Pancreas (tissue), 10 donors: ENCODE measurements at regions not wholly inside any gene's neighbourhood (a gene's known extent, or its start where the extent isn't known, plus 50 kb on each side); places are given as distances from the start of the nearest gene placed in this dataset.

ENCODE experiments used
- ATAC-seq, 4 donors: fragments of 200-7000 bp; cut with Tn5 transposase; one replicate each; pipeline versions ENCODE4 v1.8.0 to v1.9.1; 2020; ENCODE audit warnings: mild to moderate bottlenecking in 4 of 4, moderate library complexity in 4 of 4
- DNase-seq, 6 donors: peaks; one replicate each; pipeline ENCODE4 v3.0.0-alpha.2; 2020
- FAIRE-seq: peaks from 2 replicates; lab custom pipeline; 2012; peaks lifted over from hg19 to GRCh38; lab: Jason Lieb, UNC
- H3K27ac ChIP-seq, 4 donors: fragments of 200-600 bp; sonication (generic); 1 replicate in 3 of 4; 2 replicates in 1 of 4; pipeline versions ENCODE4 v1.5.0 to v1.8.0; 2020
- H3K27me3 ChIP-seq, 4 donors: fragments of 200-600 bp; one replicate each; pipeline ENCODE4 v1.8.0; 2021
- H3K36me3 ChIP-seq, 3 donors: fragments of 200-600 bp; sonication (generic) in 1 of 3; one replicate each; pipeline versions ENCODE4 v1.5.0 to v1.8.0; 2020 to 2021
- H3K4me1 ChIP-seq, 3 donors: fragments of 200-600 bp; one replicate each; pipeline ENCODE4 v1.8.0; 2021
- H3K4me3 ChIP-seq, 4 donors: fragments of 200-600 bp; sonication (generic) in 2 of 4; one replicate each; pipeline versions ENCODE4 v1.5.0 to v1.8.0; 2020 to 2021
- H3K9me3 ChIP-seq, 4 donors: fragments of 200-600 bp; one replicate each; pipeline ENCODE4 v1.8.0; 2021
- WGBS, 2 donors: extraction: QIAGEN DNeasy Blood & Tissue Kit; methylation state at CpG; one replicate each; pipeline ENCODE4 v1.1.7; 2013; 5-methylcytosine and 5-hydroxymethylcytosine counted together
- intact Hi-C, 3 donors: fragments of 100-400 bp; cut with DNase I; formaldehyde crosslinking; loops; one replicate each; pipeline versions ENCODE4 v1.11.1 to v1.14.2; 2022
- TF ChIP-seq, protein P1 (sequence below), 4 donors: fragments of 200-600 bp; sonication (generic) in 3 of 4; IDR thresholded peaks; one replicate each; pipeline versions ENCODE4 v1.5.0 to v1.8.0; 2021; ENCODE audit warnings: antibody characterized with exemption in 4 of 4
- donor health status: healthy with polysubstance abuse.
- donor health status: DM: no; HTN: no; CAD: no; lungs with moderate emphysema.
- donor health status: DM: no; HTN: no; CAD: no.
- donor health status: control.
- donor health status: control.
- donor health status: Bipolar disorder and iron deficiency.
- donor health status: DM: yes; HTN: yes; CAD: no.
- donor health status: DM: no; HTN: no; CAD: no.
- donor health status: DM: no; HTN: no; CAD: no.
- donor health status: DM: yes; HTN: yes; CAD: no.

DNA sequence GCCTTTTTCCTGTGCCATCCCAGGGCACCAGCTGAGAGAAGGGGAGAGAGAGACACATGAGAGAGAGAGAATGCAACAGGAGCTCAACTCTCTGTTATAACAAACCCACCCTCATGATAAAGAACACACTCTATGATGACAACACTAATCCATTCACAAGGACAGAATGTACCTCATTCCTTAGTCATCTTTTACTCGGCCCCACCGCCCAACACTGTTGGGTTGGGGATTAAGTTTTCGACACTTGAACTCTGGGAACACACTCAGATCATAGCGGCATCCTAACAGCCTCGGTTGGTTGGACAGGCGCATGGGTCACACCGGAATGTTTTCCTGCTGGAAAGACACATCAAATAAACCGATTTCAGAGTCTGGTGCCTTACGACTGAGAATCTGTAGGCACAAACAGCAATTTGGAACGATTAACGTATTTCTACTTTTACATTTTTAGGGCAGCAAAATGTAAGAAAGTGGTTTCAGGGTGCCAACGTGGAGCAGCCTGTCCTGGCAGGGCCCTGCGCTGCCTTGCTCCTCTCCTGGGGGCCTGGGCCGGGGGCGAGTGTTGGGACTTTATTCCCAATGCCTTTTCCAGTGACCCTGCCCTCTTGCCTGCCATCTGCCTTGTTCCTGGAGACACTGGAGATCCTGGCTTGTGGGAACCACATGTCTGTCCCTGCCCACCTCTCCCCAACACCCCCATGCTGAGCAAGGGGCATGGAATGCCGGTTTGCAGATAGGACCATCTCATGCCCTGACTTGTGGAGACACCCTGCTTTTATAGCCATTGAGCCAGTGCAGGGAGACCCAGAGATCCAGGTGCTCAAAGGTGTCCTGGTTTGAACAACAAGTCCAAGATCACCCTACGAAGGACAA, 287.0 kb downstream of the TCERG1L start:
- H3K36me3 ChIP-seq: no peaks in the 10 kb centered on the region
- no peak overlapping the region for H3K4me3 ChIP-seq
- DNase-seq (peak in 1 of 6 donors; percentile 27), FAIRE-seq (no peak), ATAC-seq (no peak)
- no peaks in the 10 kb centered on the region for H3K27me3 ChIP-seq
- intact Hi-C loops: no loop called here
- H3K27ac ChIP-seq: no peak overlapping the region
- no peaks in the 10 kb centered on the region for H3K9me3 ChIP-seq
- H3K4me1 ChIP-seq: no peaks in the 10 kb centered on the region
- TF ChIP-seq, protein P1, sequence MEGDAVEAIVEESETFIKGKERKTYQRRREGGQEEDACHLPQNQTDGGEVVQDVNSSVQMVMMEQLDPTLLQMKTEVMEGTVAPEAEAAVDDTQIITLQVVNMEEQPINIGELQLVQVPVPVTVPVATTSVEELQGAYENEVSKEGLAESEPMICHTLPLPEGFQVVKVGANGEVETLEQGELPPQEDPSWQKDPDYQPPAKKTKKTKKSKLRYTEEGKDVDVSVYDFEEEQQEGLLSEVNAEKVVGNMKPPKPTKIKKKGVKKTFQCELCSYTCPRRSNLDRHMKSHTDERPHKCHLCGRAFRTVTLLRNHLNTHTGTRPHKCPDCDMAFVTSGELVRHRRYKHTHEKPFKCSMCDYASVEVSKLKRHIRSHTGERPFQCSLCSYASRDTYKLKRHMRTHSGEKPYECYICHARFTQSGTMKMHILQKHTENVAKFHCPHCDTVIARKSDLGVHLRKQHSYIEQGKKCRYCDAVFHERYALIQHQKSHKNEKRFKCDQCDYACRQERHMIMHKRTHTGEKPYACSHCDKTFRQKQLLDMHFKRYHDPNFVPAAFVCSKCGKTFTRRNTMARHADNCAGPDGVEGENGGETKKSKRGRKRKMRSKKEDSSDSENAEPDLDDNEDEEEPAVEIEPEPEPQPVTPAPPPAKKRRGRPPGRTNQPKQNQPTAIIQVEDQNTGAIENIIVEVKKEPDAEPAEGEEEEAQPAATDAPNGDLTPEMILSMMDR (IDR thresholded peaks at IDR 0.05): no peak
- WGBS, 2 donors: 69 to 81% methylated on average over 17 of the region's 17 CpGs

DNA sequence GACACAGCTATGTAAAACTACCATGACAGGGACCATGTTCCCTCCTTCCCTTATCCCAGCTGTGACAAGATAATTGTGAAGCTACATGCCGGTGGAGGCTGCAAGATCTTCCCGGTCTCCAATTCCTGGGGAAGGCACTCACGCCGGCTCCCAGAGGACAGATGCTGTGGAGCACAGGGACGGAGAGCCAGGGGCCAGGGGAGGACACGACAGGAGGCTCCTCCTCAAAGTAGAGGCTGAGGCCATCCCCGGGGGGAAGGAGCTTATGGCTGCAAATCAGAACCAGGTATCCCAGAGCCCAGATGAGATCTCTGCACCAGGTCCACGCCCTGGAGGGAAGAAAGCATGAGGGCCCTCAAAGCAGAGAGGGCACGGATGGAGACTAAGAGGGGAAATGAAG, 286.2 kb downstream of the TCERG1L start:
- no peaks in the 10 kb centered on the region for H3K9me3 ChIP-seq
- no peak overlapping the region for H3K27ac ChIP-seq
- H3K36me3 ChIP-seq: no peaks in the 10 kb centered on the region
- no peaks in the 10 kb centered on the region for H3K4me1 ChIP-seq
- ATAC-seq: no peak
- no peaks in the 10 kb centered on the region for H3K27me3 ChIP-seq
- intact Hi-C loops: no loop called here
- FAIRE-seq: no peak
- 72 to 74% methylated on average over 9 of the region's 9 CpGs for WGBS, 2 donors
- TF ChIP-seq, protein P1 (IDR thresholded peaks at IDR 0.05): no peak
- no peak overlapping the region for H3K4me3 ChIP-seq
- peak in 1 of 6 donors; percentile 30 for DNase-seq

DNA sequence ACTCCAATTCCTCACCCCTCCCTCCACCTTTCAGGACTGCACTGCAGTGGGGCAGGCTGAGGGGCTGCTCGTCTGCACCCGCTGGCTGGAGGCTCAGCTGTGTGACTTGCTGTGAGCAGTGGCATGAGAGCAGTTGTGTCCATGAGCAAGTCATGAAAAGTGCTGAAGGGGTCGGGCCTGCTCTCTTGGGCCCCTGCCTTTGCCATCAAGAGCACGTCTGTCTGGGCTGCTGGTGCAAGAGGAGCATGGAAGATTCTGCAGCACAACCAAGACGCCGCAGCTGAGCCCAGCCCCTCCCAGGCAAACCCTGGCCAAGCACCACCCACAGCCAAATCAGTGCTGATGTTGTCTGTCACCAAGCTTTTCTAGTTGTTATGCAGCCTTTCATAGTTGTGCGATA, 284.3 kb downstream of the TCERG1L start:
- H3K4me1 ChIP-seq: no peaks in the 10 kb centered on the region
- intact Hi-C loops: no loop called here
- ATAC-seq (no peak), DNase-seq (peak in 1 of 6 donors; percentile 27), FAIRE-seq (no peak)
- TF ChIP-seq, protein P1 (IDR thresholded peaks at IDR 0.05): no peak
- no peak overlapping the region for H3K4me3 ChIP-seq
- H3K27ac ChIP-seq: no peak overlapping the region
- no peaks in the 10 kb centered on the region for H3K9me3 ChIP-seq
- 69 to 72% methylated on average over 7 of the region's 7 CpGs for WGBS, 2 donors
- H3K27me3 ChIP-seq: no peaks in the 10 kb centered on the region
- no peaks in the 10 kb centered on the region for H3K36me3 ChIP-seq

DNA sequence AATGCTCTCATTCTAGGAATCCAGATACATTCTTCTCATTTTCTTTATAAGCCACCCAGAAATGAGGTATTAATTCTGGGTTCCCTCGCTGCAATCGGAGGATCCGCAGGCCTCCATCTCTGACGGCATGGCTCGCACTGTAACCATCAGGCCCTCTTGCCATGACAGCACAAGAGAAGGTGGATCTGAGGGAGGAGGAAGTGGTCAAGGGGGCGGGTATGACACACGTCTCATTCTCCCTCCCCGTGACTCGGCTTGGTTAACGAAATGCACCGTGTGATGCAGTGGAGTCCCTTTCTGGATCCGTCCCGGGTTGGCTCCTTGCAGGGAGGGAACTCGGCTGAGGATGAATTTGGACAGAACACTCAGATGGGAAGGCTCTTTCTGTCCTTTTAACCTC, 280.2 kb downstream of the TCERG1L start:
- FAIRE-seq (no peak), DNase-seq (no peak)
- TF ChIP-seq, protein P1 (IDR thresholded peaks at IDR 0.05): no peak

More for the DNA sequence above, 280.2 kb downstream of the TCERG1L start:
- 65 to 78% methylated on average over 14 of the region's 14 CpGs for WGBS, 2 donors
- H3K27ac ChIP-seq: no peak overlapping the region
- intact Hi-C loops: no loop called here
- H3K36me3 ChIP-seq: no peaks in the 10 kb centered on the region
- no peaks in the 10 kb centered on the region for H3K9me3 ChIP-seq
- H3K4me3 ChIP-seq: no peak overlapping the region
- no peak for ATAC-seq
- no peaks in the 10 kb centered on the region for H3K27me3 ChIP-seq
- no peaks in the 10 kb centered on the region for H3K4me1 ChIP-seq
